KMS-11 (cell line): ENCODE measurements at regions not wholly inside any gene's neighbourhood (a gene's known extent, or its start where the extent isn't known, plus 50 kb on each side); places are given as distances from the start of the nearest gene placed in this dataset.

Experiments used
- H2AFZ ChIP-seq: fragments of 200-600 bp; sonication (generic); 2 replicates; pipeline ENCODE4 v1.6.1; 2016; ENCODE audit warnings: antibody characterized with exemption, mixed run types, low read depth
- H3K27ac ChIP-seq: fragments of 200-600 bp; sonication (generic); 2 replicates; pipeline ENCODE4 v1.6.1; 2016; ENCODE audit warnings: mild to moderate bottlenecking, mixed run types
- H3K27me3 ChIP-seq: fragments of 200-600 bp; sonication (generic); 2 replicates; pipeline ENCODE4 v1.6.1; 2017; ENCODE audit warnings: mild to moderate bottlenecking, low read depth, mixed run types, moderate library complexity; ENCODE audit not compliant: insufficient read depth
- H3K36me3 ChIP-seq: fragments of 200-600 bp; sonication (generic); 2 replicates; pipeline ENCODE4 v1.6.1; 2017; ENCODE audit warnings: mild to moderate bottlenecking, mixed run types; ENCODE audit not compliant: insufficient read depth
- H3K4me1 ChIP-seq: fragments of 200-600 bp; sonication (generic); 2 replicates; pipeline ENCODE4 v1.6.1; 2016; ENCODE audit warnings: mild to moderate bottlenecking, low read depth, mixed run types; ENCODE audit not compliant: poor library complexity, severe bottlenecking
- H3K4me2 ChIP-seq: fragments of 200-600 bp; sonication (generic); 2 replicates; pipeline ENCODE4 v1.7.0; 2016; ENCODE audit warnings: mild to moderate bottlenecking, mixed run types
- H3K4me3 ChIP-seq: fragments of 200-600 bp; sonication (generic); IDR thresholded peaks from 2 replicates; pipeline ENCODE4 v1.6.1; 2017; ENCODE audit warnings: low read depth, low read length, mixed read lengths; ENCODE audit not compliant: insufficient read depth
- H3K79me2 ChIP-seq: fragments of 200-600 bp; sonication (generic); 2 replicates; pipeline ENCODE4 v1.6.1; 2016; ENCODE audit warnings: low read depth, mixed run types; ENCODE audit not compliant: insufficient read depth
- H3K9ac ChIP-seq: fragments of 200-600 bp; sonication (generic); 2 replicates; pipeline ENCODE4 v1.6.1; 2016; ENCODE audit warnings: mild to moderate bottlenecking, mixed run types
- H4K20me1 ChIP-seq: fragments of 200-600 bp; sonication (generic); 2 replicates; pipeline ENCODE4 v1.6.1; 2016; ENCODE audit warnings: mild to moderate bottlenecking, mixed run types; ENCODE audit not compliant: insufficient read depth
- CTCF ChIP-seq: fragments of 200-600 bp; sonication (generic); conservative IDR thresholded peaks from 2 replicates; pipeline ENCODE4 v1.6.1; 2017; ENCODE audit warnings: low read depth, mild to moderate bottlenecking, antibody characterized with exemption, low read length, moderate library complexity, mixed read lengths

GRCh38 chr21:22725436-22725835 lies 1727.2 kb downstream of the NCAM2 start:
- Histone ChIP-seq H4K20me1 (no peaks in the 10 kb centered on the region), H2AFZ (no peak overlapping the region), H3K4me3 (no peak overlapping the region), H3K4me2 (no peak overlapping the region), H3K9ac (no peak overlapping the region), H3K27ac (no peak overlapping the region), H3K27me3 (no peaks in the 10 kb centered on the region), H3K36me3 (no peaks in the 10 kb centered on the region), H3K79me2 (no peaks in the 10 kb centered on the region), H3K4me1 (no peaks in the 10 kb centered on the region)
- TF ChIP-seq CTCF, result no peak

GRCh38 chr21:22728091-22728490 lies 1729.9 kb downstream of the NCAM2 start:
- H3K79me2 ChIP-seq, result no peaks in the 10 kb centered on the region
- H3K4me3 ChIP-seq, result no peak overlapping the region
- H3K27me3 ChIP-seq, result no peaks in the 10 kb centered on the region
- H3K4me1 ChIP-seq, result no peaks in the 10 kb centered on the region
- no peak for TF ChIP-seq CTCF
- no peak overlapping the region for H3K9ac ChIP-seq
- H3K36me3 ChIP-seq, result no peaks in the 10 kb centered on the region
- no peak overlapping the region for H3K27ac ChIP-seq
- H2AFZ ChIP-seq, result no peak overlapping the region
- H3K4me2 ChIP-seq, result no peak overlapping the region
- no peaks in the 10 kb centered on the region for H4K20me1 ChIP-seq

GRCh38 chr21:22743085-22743484 lies 1744.9 kb downstream of the NCAM2 start:
- Histone ChIP-seq H3K4me1 (no peaks in the 10 kb centered on the region), H3K36me3 (no peaks in the 10 kb centered on the region), H3K9ac (no peak overlapping the region), H3K4me3 (no peak overlapping the region), H3K27me3 (no peaks in the 10 kb centered on the region), H3K79me2 (no peaks in the 10 kb centered on the region), H2AFZ (no peak overlapping the region), H3K4me2 (no peak overlapping the region), H3K27ac (no peak overlapping the region), H4K20me1 (no peaks in the 10 kb centered on the region)
- no peak for TF ChIP-seq CTCF

GRCh38 chr21:22754746-22755145 lies 1756.5 kb downstream of the NCAM2 start:
- no peak overlapping the region for H3K4me2 ChIP-seq
- H3K27ac ChIP-seq, result no peak overlapping the region
- no peaks in the 10 kb centered on the region for H3K36me3 ChIP-seq
- TF ChIP-seq CTCF, result no peak
- H3K79me2 ChIP-seq, result no peaks in the 10 kb centered on the region
- no peak overlapping the region for H3K4me3 ChIP-seq
- no peaks in the 10 kb centered on the region for H4K20me1 ChIP-seq
- no peak overlapping the region for H3K9ac ChIP-seq
- no peaks in the 10 kb centered on the region for H3K4me1 ChIP-seq
- no peaks in the 10 kb centered on the region for H3K27me3 ChIP-seq
- no peak overlapping the region for H2AFZ ChIP-seq

- no peak overlapping the region for H3K4me2 ChIP-seq
- no peak overlapping the region for H3K4me3 ChIP-seq
- H3K9ac ChIP-seq, result no peak overlapping the region
- no peaks in the 10 kb centered on the region for H3K79me2 ChIP-seq
- no peak for TF ChIP-seq CTCF
- no peak overlapping the region for H2AFZ ChIP-seq
- no peak overlapping the region for H3K27ac ChIP-seq
- H3K4me1 ChIP-seq, result no peaks in the 10 kb centered on the region
- no peaks in the 10 kb centered on the region for H3K27me3 ChIP-seq
- H3K36me3 ChIP-seq, result no peaks in the 10 kb centered on the region
- H4K20me1 ChIP-seq, result no peaks in the 10 kb centered on the region
Measured at GRCh38 chr21:22758478-22758877, 1760.3 kb downstream of the NCAM2 start.
